ENCODE measurements at regions not wholly inside any gene's neighbourhood (a gene's known extent, or its start where the extent isn't known, plus 50 kb on each side); places are given as distances from the start of the nearest gene placed in this dataset.

DNA sequence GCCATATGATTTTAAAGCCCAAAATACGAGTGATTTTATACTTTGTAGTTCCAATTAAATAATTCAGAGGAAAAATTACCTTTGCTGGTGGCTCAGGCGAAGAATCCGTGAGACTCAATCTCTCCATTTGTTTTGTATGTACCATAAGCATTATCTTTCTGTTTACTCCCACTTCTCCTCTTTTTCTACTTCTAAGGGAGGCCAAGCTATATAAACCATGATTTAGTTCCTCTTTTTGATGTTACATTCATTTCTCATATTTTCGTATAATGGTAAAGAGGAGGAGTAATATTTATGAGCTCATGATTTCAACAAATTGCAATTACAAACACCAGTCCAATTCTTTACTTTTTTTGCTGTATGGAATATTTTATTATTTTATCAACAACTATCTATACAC is 50.6 kb upstream of the TES start:
- H3K4me3 ChIP-seq (ENCODE audit: low read depth, low read length) = no peak overlapping the region
- DNase-seq (ENCODE audit: low read depth) = no peak

More for the DNA sequence above, 50.6 kb upstream of the TES start:
- TF ChIP-seq CTCF (IDR thresholded peaks at IDR 0.05; ENCODE audit: insufficient read depth, low read depth, low read length, missing control alignments) = no peak

Data from GM12865 (cell line).